AG08395 (cell line): ENCODE measurements at regions not wholly inside any gene's neighbourhood (a gene's known extent, or its start where the extent isn't known, plus 50 kb on each side); places are given as distances from the start of the nearest gene placed in this dataset.
A peak's percentile ranks its signal among the peaks of the same experiment; 100 is the strongest.

Experiments used
- DNase-seq: peaks from one replicate; pipeline ENCODE4 v3.0.0; 2012; ENCODE audit warnings: mixed read lengths, low spot score

- peak; percentile 56 for DNase-seq
These were observed 85.8 kb downstream of the LLPH start for GRCh38 chr12:66044731-66045130.

GRCh38 chr12:66043035-66043434, 87.5 kb downstream of the LLPH start:
- DNase-seq, result no peak

GRCh38 chr12:66041651-66042363, 88.7 kb downstream of the LLPH start:
- no peak for DNase-seq

- DNase-seq, result peak; percentile 89
These were observed 94.2 kb downstream of the LLPH start for GRCh38 chr12:66036317-66036716.

GRCh38 chr12:66035288-66035966, 95.1 kb downstream of the LLPH start:
- DNase-seq, result peak; percentile 30

- no peak for DNase-seq
These were observed 97.4 kb downstream of the LLPH start for GRCh38 chr12:66033151-66033550.

- no peak for DNase-seq
These were observed 97.8 kb downstream of the LLPH start for GRCh38 chr12:66032739-66033138.

- no peak for DNase-seq
These were observed 100.3 kb downstream of the LLPH start for GRCh38 chr12:66030217-66030781.

- no peak for DNase-seq
These were observed 102.2 kb downstream of the LLPH start for GRCh38 chr12:66028390-66028789.

- no peak for DNase-seq
These were observed 105.1 kb downstream of the LLPH start for GRCh38 chr12:66025477-66025876.

- no peak for DNase-seq
These were observed 105.6 kb downstream of the LLPH start for GRCh38 chr12:66024949-66025348.

- DNase-seq, result no peak
These were observed 110.1 kb downstream of the LLPH start for GRCh38 chr12:66020481-66020880.

- DNase-seq, result no peak
These were observed 112.8 kb downstream of the LLPH start for GRCh38 chr12:66017736-66018135.
